Endothelial cell of hepatic sinusoid (primary cell): ENCODE measurements at regions not wholly inside any gene's neighbourhood (a gene's known extent, or its start where the extent isn't known, plus 50 kb on each side); places are given as distances from the start of the nearest gene placed in this dataset.

ENCODE experiments used
- in situ Hi-C: cut with HindIII; loops from 2 replicates; pipeline ENCODE4 v1.10.0; 2017; ENCODE audit warnings: low sequenced_read_pairs

DNA sequence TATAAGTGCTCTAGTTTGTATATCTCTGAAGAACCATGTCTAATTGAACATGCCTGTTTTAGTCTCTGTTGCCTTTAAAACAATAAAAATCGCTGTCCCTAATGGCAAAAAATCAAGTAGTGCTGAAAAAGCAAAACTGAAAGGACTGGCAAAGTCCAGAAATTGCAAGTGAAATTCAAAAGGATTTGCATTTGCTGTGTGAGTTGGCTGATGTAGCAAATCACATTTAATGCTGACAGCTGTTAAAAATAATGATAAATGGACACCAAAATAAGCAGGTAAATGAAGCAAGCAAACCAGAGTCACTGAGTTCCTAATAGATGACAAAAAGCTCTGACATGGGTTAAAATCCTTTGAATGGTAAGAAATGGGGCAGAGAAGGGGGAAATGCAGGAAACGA is 874.1 kb downstream of the GRM8 start:
- in situ Hi-C loops = no loop called here

DNA sequence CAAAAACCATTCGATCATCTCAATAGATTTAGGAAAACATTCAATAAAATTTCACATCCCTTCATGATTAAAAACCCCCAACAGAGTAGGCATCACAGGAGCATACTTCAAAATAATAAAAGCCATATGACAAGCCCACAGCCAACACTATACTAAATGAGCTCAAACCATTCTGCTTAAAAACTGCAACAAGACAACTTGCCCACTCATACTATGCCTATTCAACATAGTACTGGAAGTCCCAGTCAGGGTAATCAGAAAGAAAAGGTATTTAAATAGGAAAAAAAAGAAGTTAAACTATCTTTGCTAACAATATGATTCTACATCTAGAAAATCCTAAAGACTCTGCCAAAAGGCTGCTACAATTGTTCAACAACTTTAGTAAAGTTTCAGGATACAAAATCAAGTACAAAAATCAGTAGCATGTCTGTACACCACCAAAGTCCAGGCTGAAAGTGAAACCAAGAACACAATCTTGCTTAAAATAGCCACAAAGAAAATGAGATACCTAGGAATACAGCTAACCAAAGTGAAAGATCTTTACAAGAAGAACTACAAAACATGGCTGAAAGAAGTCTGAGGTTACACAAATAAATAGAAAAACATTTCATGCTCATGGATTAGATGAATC is 882.6 kb downstream of the GRM8 start:
- in situ Hi-C loops = no loop called here

DNA sequence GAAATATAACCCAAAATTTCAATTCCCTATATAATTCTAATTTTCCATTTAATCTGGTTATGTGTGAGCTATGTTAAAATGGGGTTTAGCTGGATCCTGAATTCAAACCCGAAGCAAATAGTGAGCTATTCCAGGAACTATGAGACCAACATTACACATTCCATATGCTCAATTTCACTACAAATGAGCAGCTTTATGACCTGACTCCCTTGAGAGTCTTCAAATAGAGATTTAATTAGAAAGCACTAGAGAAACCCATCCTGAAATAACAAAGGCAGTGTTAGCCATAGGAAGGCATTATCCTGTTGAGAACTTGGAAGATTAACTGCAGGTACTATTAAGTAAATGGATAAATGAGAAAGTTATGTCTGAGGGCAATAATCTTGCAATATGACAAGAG is 890.0 kb downstream of the GRM8 start:
- in situ Hi-C loops = no loop called here

DNA sequence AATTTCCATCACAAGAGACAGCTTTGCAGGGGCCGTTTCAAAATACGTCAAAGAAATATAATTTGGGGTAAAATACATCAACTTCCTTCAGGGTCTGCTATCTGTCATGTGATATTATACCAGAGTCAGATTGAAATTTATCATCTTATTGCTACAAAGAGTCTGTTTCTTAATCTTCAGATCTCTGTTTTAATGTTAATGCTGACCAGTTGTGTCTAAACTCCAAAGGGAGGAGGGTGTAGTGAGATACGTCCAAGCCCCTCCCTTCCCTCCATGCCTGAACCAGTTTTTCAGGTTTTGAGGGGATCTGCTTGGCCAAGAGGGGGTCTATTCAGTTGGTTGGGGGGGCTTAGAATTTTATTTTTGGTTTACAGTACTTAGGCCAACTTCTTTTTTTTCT is 891.6 kb downstream of the GRM8 start:
- in situ Hi-C loops = no loop called here

DNA sequence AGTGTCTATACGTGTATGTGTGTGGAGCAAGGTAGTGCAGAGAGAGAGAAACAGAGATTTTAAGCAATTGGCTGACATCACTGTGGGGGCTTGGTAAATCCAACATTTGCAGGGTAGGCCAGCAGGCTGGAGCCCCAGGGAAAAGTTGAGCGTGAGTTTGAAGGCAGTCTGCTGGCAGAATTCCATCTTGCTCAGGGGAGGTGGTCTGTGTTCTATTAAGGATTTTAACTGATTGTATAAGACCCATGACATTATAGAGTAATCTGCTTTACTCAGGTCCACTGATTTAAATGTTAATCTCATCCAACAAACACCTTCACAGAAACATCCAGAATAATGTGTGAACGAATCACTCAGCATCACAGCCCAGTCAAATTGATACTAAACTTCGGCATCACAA is 912.9 kb downstream of the GRM8 start:
- in situ Hi-C loops = loop anchor here (5.0 kb wide), 1 partner anchor 47 kb away; no protein-coding TSS in a partner anchor

DNA sequence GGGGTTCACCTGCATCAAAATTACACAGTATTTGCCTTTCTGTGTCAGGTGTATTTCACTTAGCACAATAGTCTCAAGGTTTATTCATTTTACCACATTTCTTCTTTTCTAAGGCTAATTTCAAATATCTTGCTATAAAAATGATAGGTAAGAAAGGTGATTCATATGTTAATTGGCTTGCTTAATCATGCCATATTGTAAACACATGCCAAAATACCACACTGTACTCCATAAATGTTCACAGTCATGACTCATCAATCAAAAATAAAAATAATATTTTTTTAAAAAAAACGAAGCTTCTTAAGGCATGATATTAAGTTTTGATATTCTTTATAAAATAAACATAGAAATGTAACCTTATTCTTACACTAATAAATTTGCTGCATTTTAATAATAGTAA is 947.1 kb downstream of the GRM8 start:
- in situ Hi-C loops = no loop called here

DNA sequence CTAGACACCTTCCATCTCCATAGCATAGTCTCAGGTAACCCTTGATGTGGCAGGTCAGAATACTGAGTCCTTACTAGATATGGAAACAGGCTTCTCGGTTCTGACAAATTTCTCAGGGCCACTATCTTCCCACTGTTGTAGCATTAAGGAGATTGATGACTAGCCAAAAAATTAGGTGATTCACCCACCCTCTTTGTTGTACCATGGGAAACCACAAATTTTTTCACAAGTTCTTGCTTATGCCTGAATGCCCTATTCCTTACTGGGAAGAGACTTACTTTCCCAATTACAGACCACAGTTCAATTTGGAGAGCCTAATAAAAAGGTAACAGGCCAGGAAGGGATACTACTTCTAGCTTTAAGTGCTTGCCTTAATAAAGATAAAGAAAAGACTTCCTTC is 948.8 kb downstream of the GRM8 start:
- in situ Hi-C loops = no loop called here

DNA sequence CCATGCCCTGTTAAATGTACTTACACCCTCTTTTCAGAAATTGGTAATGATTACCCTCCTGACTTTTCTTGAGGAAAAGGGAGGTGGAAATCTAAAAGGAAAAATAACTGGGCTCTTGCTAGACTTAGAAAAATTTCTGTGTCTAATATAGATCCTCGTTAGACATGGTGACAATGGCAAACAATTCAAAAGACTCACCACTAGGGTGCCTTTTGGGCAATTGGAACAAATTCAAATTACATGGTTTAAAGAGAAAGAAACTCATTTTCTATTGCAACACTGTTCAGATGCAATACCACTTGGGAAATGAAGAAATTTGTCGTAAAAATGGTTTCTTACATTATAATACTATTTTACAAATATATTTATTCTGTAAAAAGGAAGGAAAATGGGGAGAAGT is 950.1 kb downstream of the GRM8 start:
- in situ Hi-C loops = no loop called here

DNA sequence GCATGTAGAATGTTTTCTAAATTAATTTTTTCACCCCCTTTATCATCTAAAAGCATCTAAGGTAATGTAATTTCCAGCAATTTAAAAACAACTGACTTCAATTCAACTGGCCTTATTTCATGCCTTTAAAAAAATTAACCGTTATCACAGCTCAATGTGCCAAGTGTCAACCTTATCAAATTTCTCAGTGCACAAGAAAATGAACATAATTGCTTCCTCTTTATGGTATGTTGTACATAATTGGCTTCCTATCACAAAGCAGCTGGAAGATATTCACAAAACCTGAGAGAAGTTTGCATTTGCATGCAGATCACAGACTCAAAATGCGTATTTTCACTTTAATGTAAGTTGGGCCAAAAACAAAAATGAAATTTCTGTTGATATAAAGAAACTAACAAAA is 966.4 kb downstream of the GRM8 start:
- in situ Hi-C loops = no loop called here

DNA sequence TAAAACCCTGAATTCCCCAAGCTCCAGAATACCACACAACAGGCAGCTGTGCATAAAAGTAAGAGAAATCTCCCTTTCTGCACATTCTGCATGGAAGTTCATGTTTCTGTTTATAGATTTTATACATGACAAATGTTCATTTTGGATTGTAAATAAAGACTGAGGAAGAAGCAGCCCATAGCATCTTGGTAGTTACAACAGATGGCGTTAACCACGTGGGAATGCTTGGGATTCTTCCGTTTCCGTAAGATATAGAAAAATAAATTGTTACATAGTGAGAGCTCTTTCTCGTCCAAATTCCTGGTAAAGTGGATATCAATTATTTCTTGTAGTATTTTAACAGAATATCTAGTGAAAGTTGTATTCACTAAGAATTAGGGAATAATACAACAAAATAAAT is 1016.5 kb downstream of the GRM8 start:
- in situ Hi-C loops = no loop called here

DNA sequence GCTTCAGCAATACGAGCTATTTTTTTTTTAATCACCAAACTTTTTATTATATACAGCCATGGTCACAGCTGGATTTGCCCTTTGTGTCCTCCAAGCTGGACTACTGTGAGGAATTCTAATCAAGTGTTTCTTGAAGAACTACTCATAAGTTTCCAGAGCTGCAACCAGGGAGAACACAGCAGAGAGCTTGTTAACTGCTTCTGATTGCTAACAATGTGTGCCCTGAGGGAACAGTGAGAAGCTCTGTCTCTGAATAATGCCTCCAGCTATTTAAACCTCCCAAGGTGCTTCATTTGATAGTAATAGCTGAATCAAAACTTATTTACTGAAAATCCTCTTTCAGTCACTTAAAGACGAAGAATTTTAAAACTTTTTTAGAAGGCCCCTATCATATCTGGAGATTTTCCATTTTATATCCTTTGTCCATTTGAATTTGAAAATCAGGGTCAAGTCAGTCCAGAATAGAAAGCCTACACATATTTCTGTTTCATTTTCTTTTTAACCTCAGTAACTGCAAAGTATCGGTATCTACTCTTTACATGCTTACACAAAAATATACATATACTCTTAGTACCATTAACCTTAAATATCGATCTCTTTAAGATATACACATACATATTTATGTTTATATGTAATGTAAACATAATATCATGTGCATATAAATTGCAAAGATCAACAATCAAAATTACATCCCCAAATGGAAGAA is 1024.2 kb downstream of the GRM8 start:
- in situ Hi-C loops = no loop called here

DNA sequence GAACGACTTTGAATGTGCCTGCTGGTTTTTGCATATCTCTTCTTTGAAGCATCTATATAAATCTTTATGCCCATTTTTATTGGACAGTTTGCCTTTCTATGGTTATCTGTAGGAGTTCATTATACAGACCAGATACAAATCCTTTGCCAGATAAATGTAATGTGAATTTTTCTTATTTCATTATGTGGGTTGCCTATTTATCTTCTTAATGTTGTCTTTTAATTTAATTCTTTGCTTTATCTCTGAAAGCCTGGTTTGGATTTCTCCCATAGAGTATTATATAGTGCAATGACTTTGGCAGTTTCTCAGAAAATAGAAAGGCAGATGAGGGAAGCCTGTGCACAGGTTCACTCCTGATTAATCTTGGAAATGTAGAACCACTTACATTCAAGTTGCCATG is 1025.1 kb downstream of the GRM8 start:
- in situ Hi-C loops = no loop called here

DNA sequence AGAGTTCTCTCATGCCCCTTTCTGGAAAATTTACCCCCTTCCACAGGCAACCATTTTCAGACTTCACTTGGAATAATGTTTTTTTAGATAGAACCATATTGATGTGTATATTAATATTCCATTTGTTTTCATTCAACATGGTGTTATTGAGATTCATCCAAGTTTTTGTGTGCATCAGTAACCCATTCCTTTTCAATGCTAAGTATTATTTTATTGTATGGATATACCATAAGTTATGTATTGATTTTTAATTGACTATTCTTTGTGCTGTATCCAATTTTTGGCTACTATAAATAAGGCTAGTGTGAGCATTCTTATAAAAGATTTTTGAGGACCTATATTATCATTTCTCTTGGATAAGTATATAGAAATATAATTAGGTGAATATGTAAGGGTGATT is 1025.7 kb downstream of the GRM8 start:
- in situ Hi-C loops = no loop called here

DNA sequence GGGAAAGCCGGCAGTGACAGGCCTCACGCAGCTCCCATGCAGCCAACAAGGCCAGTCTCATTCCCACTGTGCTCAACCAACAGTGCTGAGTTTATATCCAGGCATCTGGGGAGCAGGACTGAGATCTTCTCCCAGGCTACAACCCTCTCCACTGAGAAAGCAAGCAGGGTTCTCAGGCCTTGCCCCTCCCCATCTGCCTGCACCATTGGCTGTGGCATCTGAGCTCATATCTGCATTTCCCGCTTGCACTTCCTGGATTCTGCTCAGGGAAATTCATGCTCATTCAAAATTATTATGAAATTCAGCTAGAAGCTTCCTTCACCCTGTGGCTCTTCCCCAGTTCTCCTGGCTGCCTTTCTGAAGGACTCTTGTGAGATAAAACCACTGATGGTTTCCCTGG is 1029.0 kb downstream of the GRM8 start:
- in situ Hi-C loops = no loop called here

DNA sequence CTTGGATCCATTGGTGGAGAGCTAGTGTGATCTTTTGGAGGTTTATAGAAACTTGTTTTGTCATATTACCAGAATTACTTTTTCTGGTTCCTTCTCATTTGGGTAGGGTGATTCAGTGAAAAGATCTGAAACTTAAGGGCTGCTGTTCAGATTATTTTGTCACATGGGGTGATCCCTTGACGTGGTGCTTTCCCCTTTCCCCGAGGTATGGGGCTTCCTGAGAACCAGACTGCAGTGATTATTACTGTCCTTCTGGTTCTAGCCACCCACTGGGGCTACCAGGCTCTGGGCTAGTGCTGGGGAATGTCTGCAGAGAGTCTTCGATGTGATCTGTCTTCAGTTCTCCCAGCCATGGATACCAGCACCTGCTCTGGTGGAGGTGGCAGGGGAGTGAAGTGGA is 1030.0 kb downstream of the GRM8 start:
- in situ Hi-C loops = no loop called here

DNA sequence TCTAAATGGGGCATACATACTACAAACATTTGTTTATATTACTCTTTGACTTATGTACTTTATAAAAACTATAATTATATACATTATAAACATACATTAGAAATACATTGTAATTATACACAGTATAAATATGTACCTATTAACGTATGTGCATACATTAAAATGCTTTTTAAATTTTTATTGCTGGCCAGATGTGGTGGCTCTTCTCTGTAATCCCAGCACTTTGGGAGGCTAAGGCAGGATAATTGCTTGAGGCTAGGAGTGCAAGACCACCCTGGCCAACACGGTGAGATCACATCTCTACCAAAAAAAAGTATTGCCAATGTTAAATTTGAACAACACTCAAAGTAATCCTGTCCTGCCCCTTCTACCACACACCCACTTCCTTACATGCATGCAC is 1037.0 kb downstream of the GRM8 start:
- in situ Hi-C loops = no loop called here

DNA sequence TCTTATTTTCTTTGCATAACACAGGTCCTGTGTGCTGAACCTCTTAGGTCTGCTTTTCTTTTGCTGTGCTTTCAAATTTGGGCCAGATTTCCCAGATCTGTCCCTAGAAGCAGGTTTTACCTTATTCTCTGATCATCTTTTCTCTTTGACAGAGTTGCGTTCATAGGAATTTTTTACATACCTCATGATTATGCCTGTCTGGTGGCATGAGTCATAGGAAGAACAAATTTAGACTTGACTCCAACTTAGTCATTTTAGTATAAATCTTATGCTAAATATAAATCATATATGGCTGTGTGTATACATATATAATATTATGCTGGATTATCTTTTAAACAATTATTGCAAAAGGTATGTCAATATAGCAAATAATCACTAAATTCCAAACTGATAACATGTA is 1038.9 kb downstream of the GRM8 start:
- in situ Hi-C loops = no loop called here

DNA sequence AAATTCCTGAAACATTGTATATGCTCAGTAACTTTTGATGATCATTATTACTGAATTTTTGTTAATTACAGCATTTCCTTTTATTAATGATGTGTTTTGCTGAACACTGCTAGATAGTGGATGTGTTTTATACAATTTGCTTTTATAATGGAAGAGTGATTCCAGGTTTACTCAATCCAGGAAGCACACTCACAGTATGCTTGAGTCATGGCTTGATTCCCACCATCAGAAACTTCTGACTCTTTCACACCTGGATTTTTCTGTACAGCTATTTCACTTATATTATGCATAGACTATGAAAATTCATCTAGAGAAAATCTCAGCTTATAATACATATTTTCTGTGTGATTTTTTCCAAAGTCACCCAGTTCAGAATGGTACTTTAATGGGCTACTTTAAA is 1040.9 kb downstream of the GRM8 start:
- in situ Hi-C loops = no loop called here

DNA sequence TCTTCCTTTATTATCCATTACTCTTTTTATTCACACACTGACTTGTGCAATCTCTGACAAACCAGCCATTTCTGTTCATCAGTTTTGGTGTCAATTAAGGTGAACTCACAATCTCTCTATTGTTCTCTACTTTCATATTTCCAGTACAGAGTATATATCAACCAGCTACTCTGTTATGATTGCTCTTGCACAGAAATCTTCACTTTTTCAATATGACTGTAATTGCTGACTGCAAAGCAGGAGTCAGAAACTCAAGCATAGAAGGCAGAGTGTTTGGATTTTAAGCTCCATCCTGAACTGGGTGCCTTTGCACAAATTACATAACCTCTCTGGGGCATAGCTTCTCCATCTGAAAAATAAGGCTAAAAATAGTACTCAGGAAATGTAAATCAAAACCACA is 1042.0 kb downstream of the GRM8 start:
- in situ Hi-C loops = no loop called here

DNA sequence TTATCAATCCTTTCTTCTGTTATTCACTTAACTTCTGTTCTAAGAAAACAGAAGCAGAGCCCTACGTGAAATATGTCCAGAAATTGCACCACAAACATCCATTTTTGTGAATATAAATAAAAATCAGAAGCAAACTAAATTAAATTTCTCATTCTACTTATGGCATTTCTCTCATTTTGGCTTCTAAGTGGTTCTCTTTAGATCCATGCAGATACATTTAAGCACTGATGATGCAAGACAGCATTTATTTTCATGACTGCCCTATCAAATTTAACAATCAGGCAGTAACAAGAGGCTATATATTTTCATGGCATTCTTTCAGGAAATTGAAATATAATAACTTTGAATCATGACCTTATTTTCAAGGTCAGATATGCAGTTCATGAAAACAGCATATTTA is 1049.6 kb downstream of the GRM8 start:
- in situ Hi-C loops = no loop called here

DNA sequence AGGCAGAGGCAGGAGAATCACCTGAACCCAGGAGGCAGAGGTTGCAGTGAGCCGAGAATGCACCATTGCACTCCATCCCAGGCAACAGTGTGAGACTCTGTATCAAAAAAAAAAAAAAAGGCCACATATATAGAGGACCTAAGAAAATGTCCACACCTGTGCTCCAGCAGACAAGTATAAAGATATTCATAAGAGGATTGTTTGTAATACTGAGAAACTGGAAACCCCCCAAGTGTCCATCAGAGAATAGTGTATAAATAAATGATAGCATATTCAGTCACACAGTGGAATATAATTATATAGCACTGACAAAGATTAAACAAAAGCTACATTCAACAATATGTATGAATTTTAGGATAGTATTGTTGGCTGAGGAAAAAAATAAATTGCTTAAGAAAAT is 1050.6 kb downstream of the GRM8 start:
- in situ Hi-C loops = no loop called here

DNA sequence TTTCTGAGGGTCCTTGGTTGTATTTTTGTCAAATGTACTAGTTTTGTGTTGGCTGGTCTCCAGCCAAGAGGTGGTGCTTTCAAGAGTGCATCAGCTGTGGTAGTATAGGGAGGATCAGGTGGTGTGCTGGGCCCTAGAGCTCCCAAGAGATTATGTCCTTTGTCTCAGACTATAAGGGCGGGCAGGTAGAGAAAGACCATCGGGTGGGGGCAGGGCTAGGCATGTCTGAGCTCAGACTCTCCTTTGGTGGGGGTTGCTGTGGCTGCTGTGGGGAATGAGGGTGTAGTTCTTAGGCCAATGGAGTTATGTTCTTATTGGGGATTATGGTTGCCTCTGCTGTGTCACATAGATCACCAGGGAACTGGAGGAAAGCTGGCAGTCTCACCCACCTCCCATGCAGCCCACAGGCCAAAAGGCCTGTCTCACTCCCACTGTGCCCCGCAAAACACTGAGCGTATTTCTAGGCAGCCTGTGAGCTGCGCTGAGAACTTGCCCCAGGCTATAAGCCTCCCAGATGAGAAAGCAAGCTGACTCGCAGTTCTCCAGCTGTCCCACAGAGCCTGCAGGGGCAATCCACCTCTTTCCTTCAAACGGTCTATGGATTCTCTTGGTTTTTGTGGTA is 1066.7 kb downstream of the GRM8 start:
- in situ Hi-C loops = no loop called here

DNA sequence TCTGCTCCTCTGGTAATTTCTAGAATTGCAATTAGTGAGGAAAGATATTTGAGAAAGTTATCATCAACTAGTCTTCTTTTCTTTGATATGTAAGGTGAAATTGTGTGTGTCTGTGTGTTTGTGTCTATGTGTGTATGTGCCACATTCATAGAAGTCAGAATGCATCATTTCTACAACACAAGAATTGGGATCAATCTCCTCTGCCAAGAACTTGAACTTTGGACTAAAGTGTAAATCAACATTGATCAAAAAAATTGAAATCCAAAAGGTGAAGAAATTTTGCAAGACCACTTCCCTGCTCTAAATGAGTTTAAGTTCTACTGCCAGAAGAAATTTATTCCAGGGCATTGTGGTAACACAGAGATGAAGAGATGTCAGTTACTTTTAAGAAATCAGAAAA is 1072.8 kb downstream of the GRM8 start:
- in situ Hi-C loops = no loop called here
